ENCODE measurements at regions not wholly inside any gene's neighbourhood (a gene's known extent, or its start where the extent isn't known, plus 50 kb on each side); places are given as distances from the start of the nearest gene placed in this dataset.

GRCh38 chr1:187091666-187092065, 262.9 kb downstream of the PLA2G4A start:
- TF ChIP-seq ZBTB7A (IDR thresholded peaks at IDR 0.05; ENCODE audit: low read depth) (no peak), CEBPB (IDR thresholded peaks at IDR 0.05) (no peak), RAD21 (IDR thresholded peaks at IDR 0.05; ENCODE audit: low read depth) (no peak), EP300 (IDR thresholded peaks at IDR 0.05; ENCODE audit: borderline replicate concordance) (no peak), MAX (IDR thresholded peaks at IDR 0.05) (no peak), EGR1 (IDR thresholded peaks at IDR 0.05) (no peak), FOXM1 (IDR thresholded peaks at IDR 0.05; ENCODE audit: borderline replicate concordance, low read depth) (no peak), REST (IDR thresholded peaks at IDR 0.05; ENCODE audit: low read depth) (no peak)
